ENCODE measurements at regions not wholly inside any gene's neighbourhood (a gene's known extent, or its start where the extent isn't known, plus 50 kb on each side); places are given as distances from the start of the nearest gene placed in this dataset.

DNA sequence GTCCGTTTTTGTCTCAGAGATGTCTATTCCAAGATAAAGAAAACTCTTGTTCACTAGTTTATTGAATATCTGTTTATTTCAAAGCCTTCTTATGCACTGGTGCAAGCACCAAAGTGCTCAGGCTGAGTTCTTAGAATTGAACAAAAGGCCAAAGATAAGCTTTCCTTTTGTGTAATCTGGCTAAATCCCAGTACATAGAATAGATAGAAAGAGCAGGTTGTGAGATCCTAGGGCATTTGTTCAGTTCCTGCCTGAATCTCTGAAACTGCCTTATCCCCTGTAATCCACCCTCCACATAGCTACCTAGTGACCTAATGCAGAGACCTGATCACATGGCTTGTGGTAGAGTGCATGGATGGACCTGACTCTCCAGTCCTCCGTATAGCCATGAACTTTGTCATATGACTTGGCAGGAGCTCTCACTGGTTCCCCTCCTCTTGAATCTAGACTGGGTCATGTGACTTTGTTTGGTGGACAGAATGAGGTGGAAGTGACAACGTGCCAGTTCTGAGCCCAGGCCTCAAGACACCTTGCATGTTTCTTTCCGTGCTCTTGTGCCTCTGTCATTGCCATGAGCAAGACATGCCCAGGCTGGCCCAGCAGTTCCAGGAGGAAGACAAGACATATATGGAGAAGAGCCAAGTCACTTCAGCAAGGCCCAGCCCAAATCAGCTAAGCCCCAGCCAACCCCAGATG is 139.3 kb upstream of the SHB start:
- Histone ChIP-seq H3K4me2 (no peak overlapping the region), H3K27ac (no peak overlapping the region), H4K20me1 (ENCODE audit: insufficient read depth) (no peaks in the 10 kb centered on the region), H3K4me3 (IDR thresholded peaks at IDR 0.05; ENCODE audit: insufficient read depth, low read depth, low read length) (no peak overlapping the region), H2AFZ (ENCODE audit: low read depth) (no peak overlapping the region), H3K9ac (no peak overlapping the region), H3K79me2 (ENCODE audit: insufficient read depth, low read depth) (no peaks in the 10 kb centered on the region), H3K4me1 (ENCODE audit: low read depth, poor library complexity, severe bottlenecking) (no peaks in the 10 kb centered on the region), H3K27me3 (ENCODE audit: insufficient read depth, low read depth) (no peaks in the 10 kb centered on the region), H3K36me3 (ENCODE audit: insufficient read depth) (no peaks in the 10 kb centered on the region)
- TF ChIP-seq, protein P1, sequence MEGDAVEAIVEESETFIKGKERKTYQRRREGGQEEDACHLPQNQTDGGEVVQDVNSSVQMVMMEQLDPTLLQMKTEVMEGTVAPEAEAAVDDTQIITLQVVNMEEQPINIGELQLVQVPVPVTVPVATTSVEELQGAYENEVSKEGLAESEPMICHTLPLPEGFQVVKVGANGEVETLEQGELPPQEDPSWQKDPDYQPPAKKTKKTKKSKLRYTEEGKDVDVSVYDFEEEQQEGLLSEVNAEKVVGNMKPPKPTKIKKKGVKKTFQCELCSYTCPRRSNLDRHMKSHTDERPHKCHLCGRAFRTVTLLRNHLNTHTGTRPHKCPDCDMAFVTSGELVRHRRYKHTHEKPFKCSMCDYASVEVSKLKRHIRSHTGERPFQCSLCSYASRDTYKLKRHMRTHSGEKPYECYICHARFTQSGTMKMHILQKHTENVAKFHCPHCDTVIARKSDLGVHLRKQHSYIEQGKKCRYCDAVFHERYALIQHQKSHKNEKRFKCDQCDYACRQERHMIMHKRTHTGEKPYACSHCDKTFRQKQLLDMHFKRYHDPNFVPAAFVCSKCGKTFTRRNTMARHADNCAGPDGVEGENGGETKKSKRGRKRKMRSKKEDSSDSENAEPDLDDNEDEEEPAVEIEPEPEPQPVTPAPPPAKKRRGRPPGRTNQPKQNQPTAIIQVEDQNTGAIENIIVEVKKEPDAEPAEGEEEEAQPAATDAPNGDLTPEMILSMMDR (conservative IDR thresholded peaks at IDR 0.05; ENCODE audit: low read depth, low read length) = no peak

DNA sequence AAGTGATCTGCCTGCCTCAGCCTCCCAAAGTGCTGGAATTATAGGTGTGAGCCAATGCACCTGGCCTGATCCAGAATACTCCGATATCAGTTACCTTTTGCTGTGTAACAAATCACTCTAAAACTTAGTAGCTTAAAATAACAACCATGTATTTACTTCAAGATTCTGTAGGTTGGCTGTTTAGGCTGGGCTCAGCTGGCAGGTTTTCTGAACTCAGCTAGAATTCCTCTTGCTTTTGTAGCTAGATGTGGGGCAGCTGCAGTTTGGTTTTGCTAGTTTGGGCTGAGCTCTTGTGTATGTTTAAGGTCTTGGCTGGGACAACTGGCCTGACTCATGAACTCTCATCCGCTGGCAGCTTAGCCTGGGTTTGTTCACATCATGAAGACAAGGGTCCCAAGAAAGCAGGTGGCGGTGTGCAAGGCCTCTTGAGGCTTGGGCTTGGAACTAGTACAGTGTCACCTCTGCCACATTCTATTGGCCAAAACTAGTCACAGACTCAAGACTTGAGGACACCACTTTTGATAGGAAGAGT is 138.3 kb upstream of the SHB start:
- Histone ChIP-seq H3K4me1 (ENCODE audit: low read depth, poor library complexity, severe bottlenecking) (no peaks in the 10 kb centered on the region), H3K27ac (no peak overlapping the region), H3K4me3 (IDR thresholded peaks at IDR 0.05; ENCODE audit: insufficient read depth, low read depth, low read length) (no peak overlapping the region), H2AFZ (ENCODE audit: low read depth) (no peak overlapping the region), H3K9ac (no peak overlapping the region), H3K27me3 (ENCODE audit: insufficient read depth, low read depth) (no peaks in the 10 kb centered on the region), H3K36me3 (ENCODE audit: insufficient read depth) (no peaks in the 10 kb centered on the region), H3K79me2 (ENCODE audit: insufficient read depth, low read depth) (no peaks in the 10 kb centered on the region), H4K20me1 (ENCODE audit: insufficient read depth) (no peaks in the 10 kb centered on the region), H3K4me2 (no peak overlapping the region)
- TF ChIP-seq, protein P1 (conservative IDR thresholded peaks at IDR 0.05; ENCODE audit: low read depth, low read length) = no peak

- H3K4me2 ChIP-seq = no peak overlapping the region
- H3K36me3 ChIP-seq (ENCODE audit: insufficient read depth) = no peaks in the 10 kb centered on the region
- no peaks in the 10 kb centered on the region for H3K27me3 ChIP-seq (ENCODE audit: insufficient read depth, low read depth)
- no peaks in the 10 kb centered on the region for H4K20me1 ChIP-seq (ENCODE audit: insufficient read depth)
- H3K4me3 ChIP-seq (IDR thresholded peaks at IDR 0.05; ENCODE audit: insufficient read depth, low read depth, low read length) = no peak overlapping the region
- no peak overlapping the region for H3K27ac ChIP-seq
- H3K9ac ChIP-seq = no peak overlapping the region
- H3K4me1 ChIP-seq (ENCODE audit: low read depth, poor library complexity, severe bottlenecking) = no peaks in the 10 kb centered on the region
- H2AFZ ChIP-seq (ENCODE audit: low read depth) = no peak overlapping the region
- H3K79me2 ChIP-seq (ENCODE audit: insufficient read depth, low read depth) = no peaks in the 10 kb centered on the region
- TF ChIP-seq, protein P1 (conservative IDR thresholded peaks at IDR 0.05; ENCODE audit: low read depth, low read length) = no peak
Observed at GRCh38 chr9:38205279-38205678, 136.3 kb upstream of the SHB start.

- Histone ChIP-seq H3K36me3 (ENCODE audit: insufficient read depth) (no peaks in the 10 kb centered on the region), H3K9ac (no peak overlapping the region), H3K79me2 (ENCODE audit: insufficient read depth, low read depth) (no peaks in the 10 kb centered on the region), H3K4me1 (ENCODE audit: low read depth, poor library complexity, severe bottlenecking) (no peaks in the 10 kb centered on the region), H4K20me1 (ENCODE audit: insufficient read depth) (no peaks in the 10 kb centered on the region), H3K27me3 (ENCODE audit: insufficient read depth, low read depth) (no peaks in the 10 kb centered on the region), H2AFZ (ENCODE audit: low read depth) (no peak overlapping the region), H3K27ac (no peak overlapping the region), H3K4me3 (IDR thresholded peaks at IDR 0.05; ENCODE audit: insufficient read depth, low read depth, low read length) (no peak overlapping the region), H3K4me2 (no peak overlapping the region)
- TF ChIP-seq, protein P1 (conservative IDR thresholded peaks at IDR 0.05; ENCODE audit: low read depth, low read length) = no peak
Observed at GRCh38 chr9:38202336-38202938, 133.4 kb upstream of the SHB start.
